Colonic mucosa (tissue), 4 donors: ENCODE measurements at regions not wholly inside any gene's neighbourhood (a gene's known extent, or its start where the extent isn't known, plus 50 kb on each side); places are given as distances from the start of the nearest gene placed in this dataset.

Experiments used
- DNase-seq: peaks from one replicate; pipeline ENCODE4 v3.0.0-alpha.2; 2020
- H3K27ac ChIP-seq: fragments of 200-600 bp; one replicate; pipeline ENCODE4 v1.8.0; 2021
- H3K27me3 ChIP-seq: fragments of 200-600 bp; one replicate; pipeline ENCODE4 v1.8.0; 2021
- H3K36me3 ChIP-seq: fragments of 200-600 bp; one replicate; pipeline ENCODE4 v1.8.0; 2021
- H3K4me1 ChIP-seq: fragments of 200-600 bp; one replicate; pipeline ENCODE4 v1.8.0; 2021; ENCODE audit warnings: mild to moderate bottlenecking
- H3K4me3 ChIP-seq: fragments of 200-600 bp; one replicate; pipeline ENCODE4 v1.8.0; 2021
- H3K9ac ChIP-seq, 2 donors: one replicate each; pipeline ENCODE4 v1.7.0; 2013; ENCODE audit warnings: control low read depth in 2 of 2, low read depth in 2 of 2, low read length in 2 of 2
- H3K9me3 ChIP-seq: fragments of 200-600 bp; one replicate; pipeline ENCODE4 v1.8.0; 2021
- intact Hi-C: fragments of 100-400 bp; cut with DNase I; formaldehyde crosslinking; loops from one replicate; pipeline ENCODE4 v1.14.1; 2022
- TF ChIP-seq, protein P1 (sequence below): fragments of 200-600 bp; IDR thresholded peaks from one replicate; pipeline ENCODE4 v1.8.0; 2022; ENCODE audit warnings: antibody characterized with exemption, mild to moderate bottlenecking
- donor health status: healthy.
- donor health status: DM: no; HTN: no; CAD: no.
- donor health status: DM: no; HTN: no; CAD: no.

DNA sequence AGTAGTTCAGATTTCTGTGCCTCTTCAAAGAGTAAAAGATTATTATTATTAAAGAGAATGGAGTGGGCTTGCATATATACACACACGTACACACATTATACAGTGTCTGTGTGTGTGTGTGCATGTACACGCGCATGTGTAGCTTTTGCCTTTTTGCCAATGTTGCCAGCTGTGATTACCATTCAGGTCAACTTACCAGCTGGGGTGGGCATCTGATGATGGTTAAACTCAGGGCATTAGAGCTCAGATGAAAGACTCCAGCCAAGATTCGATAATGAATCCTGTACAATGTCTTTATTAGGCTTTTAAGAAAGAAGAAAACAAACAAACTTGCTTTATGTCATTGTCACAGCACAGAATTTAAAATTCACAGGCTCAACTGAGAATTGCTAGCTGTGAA is 296.5 kb upstream of the DMAC1 start:
- no peaks in the 10 kb centered on the region for H3K4me1 ChIP-seq
- H3K27ac ChIP-seq, result no peak overlapping the region
- no peak for DNase-seq
- no peak overlapping the region for H3K4me3 ChIP-seq
- no peaks in the 10 kb centered on the region for H3K36me3 ChIP-seq
- no peaks in the 10 kb centered on the region for H3K27me3 ChIP-seq
- TF ChIP-seq, protein P1, sequence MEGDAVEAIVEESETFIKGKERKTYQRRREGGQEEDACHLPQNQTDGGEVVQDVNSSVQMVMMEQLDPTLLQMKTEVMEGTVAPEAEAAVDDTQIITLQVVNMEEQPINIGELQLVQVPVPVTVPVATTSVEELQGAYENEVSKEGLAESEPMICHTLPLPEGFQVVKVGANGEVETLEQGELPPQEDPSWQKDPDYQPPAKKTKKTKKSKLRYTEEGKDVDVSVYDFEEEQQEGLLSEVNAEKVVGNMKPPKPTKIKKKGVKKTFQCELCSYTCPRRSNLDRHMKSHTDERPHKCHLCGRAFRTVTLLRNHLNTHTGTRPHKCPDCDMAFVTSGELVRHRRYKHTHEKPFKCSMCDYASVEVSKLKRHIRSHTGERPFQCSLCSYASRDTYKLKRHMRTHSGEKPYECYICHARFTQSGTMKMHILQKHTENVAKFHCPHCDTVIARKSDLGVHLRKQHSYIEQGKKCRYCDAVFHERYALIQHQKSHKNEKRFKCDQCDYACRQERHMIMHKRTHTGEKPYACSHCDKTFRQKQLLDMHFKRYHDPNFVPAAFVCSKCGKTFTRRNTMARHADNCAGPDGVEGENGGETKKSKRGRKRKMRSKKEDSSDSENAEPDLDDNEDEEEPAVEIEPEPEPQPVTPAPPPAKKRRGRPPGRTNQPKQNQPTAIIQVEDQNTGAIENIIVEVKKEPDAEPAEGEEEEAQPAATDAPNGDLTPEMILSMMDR, result no peak
- H3K9ac ChIP-seq, result no peak overlapping the region
- intact Hi-C loops, result no loop called here
- no peaks in the 10 kb centered on the region for H3K9me3 ChIP-seq

DNA sequence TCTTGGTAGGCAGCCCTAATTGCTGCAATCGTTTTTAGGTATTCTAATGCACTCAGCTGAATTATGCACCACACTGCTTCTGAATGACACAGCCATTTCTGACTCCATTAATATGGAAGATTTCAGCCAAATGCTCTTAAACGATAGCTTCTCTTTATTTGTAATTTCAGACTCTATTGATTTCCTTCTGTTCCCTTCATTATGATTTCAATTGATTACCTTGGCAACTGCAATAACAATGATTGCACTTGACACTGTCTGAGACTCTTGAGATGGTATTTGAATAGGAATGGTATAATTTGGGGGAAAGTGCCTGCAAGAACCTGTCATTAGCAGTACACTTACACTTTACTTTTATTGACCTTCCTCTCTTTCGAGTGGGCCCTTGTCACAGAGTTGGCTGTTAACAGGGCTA is 296.1 kb upstream of the DMAC1 start:
- H3K9ac ChIP-seq, result no peak overlapping the region
- no peak overlapping the region for H3K27ac ChIP-seq
- H3K36me3 ChIP-seq, result no peaks in the 10 kb centered on the region
- intact Hi-C loops, result no loop called here
- TF ChIP-seq, protein P1, result no peak
- H3K4me3 ChIP-seq, result no peak overlapping the region
- no peaks in the 10 kb centered on the region for H3K9me3 ChIP-seq
- H3K27me3 ChIP-seq, result no peaks in the 10 kb centered on the region
- no peak for DNase-seq
- H3K4me1 ChIP-seq, result no peaks in the 10 kb centered on the region

- Histone ChIP-seq H3K9me3 (no peaks in the 10 kb centered on the region), H3K4me1 (no peaks in the 10 kb centered on the region), H3K36me3 (no peaks in the 10 kb centered on the region), H3K27ac (no peak overlapping the region), H3K4me3 (no peak overlapping the region), H3K27me3 (no peaks in the 10 kb centered on the region), H3K9ac (no peak overlapping the region)
- TF ChIP-seq, protein P1, result no peak
- intact Hi-C loops, result no loop called here
- no peak for DNase-seq
These were observed 288.9 kb upstream of the DMAC1 start for GRCh38 chr9:8088477-8088876.

GRCh38 chr9:8085986-8086385 is 286.4 kb upstream of the DMAC1 start:
- Histone ChIP-seq H3K27me3 (no peaks in the 10 kb centered on the region), H3K27ac (no peak overlapping the region), H3K4me1 (no peaks in the 10 kb centered on the region), H3K9ac (no peak overlapping the region), H3K4me3 (no peak overlapping the region), H3K36me3 (no peaks in the 10 kb centered on the region), H3K9me3 (no peaks in the 10 kb centered on the region)
- no peak for DNase-seq
- TF ChIP-seq, protein P1, result no peak
- intact Hi-C loops, result no loop called here

GRCh38 chr9:8078641-8079140 is 279.1 kb upstream of the DMAC1 start:
- no peaks in the 10 kb centered on the region for H3K27me3 ChIP-seq
- H3K27ac ChIP-seq, result no peak overlapping the region
- no peak for DNase-seq
- H3K4me3 ChIP-seq, result no peak overlapping the region
- H3K9me3 ChIP-seq, result no peaks in the 10 kb centered on the region
- H3K4me1 ChIP-seq, result no peaks in the 10 kb centered on the region
- H3K36me3 ChIP-seq, result no peaks in the 10 kb centered on the region
- H3K9ac ChIP-seq, result no peak overlapping the region
- intact Hi-C loops, result no loop called here
- TF ChIP-seq, protein P1, result no peak
